Gastrocnemius medialis (tissue), 4 donors: ENCODE measurements at regions not wholly inside any gene's neighbourhood (a gene's known extent, or its start where the extent isn't known, plus 50 kb on each side); places are given as distances from the start of the nearest gene placed in this dataset.

ENCODE experiments used
- ATAC-seq, 2 donors: fragments of 150-250 bp; one replicate each; pipeline ENCODE4 v1.9.1; 2016
- DNase-seq, 2 donors: peaks; one replicate each; pipeline ENCODE4 v3.0.0-alpha.2; 2019
- H3K27ac ChIP-seq, 4 donors: fragments of 200-600 bp; sonication (generic); 1 replicate in 1 of 4; 2 replicates in 3 of 4; pipeline ENCODE4 v1.5.1; 2016 to 2018; ENCODE audit warnings: mild to moderate bottlenecking in 2 of 4, moderate library complexity in 1 of 4
- H3K27me3 ChIP-seq, 3 donors: fragments of 200-600 bp; sonication (generic) in 2 of 3; 1 replicate in 1 of 3; 2 replicates in 2 of 3; pipeline versions ENCODE4 v1.5.1 to v1.6.0; 2016 to 2019; ENCODE audit warnings: mild to moderate bottlenecking in 1 of 3, moderate library complexity in 1 of 3
- H3K36me3 ChIP-seq, 2 donors: fragments of 200-600 bp; sonication (generic) in 1 of 2; one replicate each; pipeline ENCODE4 v1.5.1; 2017 to 2018
- H3K4me1 ChIP-seq, 2 donors: fragments of 200-600 bp; sonication (generic) in 1 of 2; one replicate each; pipeline ENCODE4 v1.5.1; 2016 to 2017; ENCODE audit warnings: mild to moderate bottlenecking in 2 of 2
- H3K4me3 ChIP-seq, 4 donors: fragments of 200-600 bp; sonication (generic) in 3 of 4; 1 replicate in 1 of 4; 2 replicates in 3 of 4; pipeline ENCODE4 v1.5.1; 2016 to 2019; ENCODE audit warnings: mild to moderate bottlenecking in 2 of 4
- H3K9me3 ChIP-seq, 3 donors: fragments of 200-600 bp; sonication (generic) in 2 of 3; 1 replicate in 1 of 3; 2 replicates in 2 of 3; pipeline ENCODE4 v1.5.1; 2016 to 2019
- CTCF ChIP-seq, 5 experiments: fragments of 450-650 bp in 3 of 5; fragments of 200-600 bp in 2 of 5; sonication (generic) in 2 of 5; IDR thresholded peaks in 4 of 5; conservative IDR thresholded peaks in 1 of 5; 1 replicate in 4 of 5; 2 replicates in 1 of 5; pipeline ENCODE4 v1.5.1; 2016 to 2019; ENCODE audit warnings: antibody characterized with exemption in 5 of 5, mild to moderate bottlenecking in 3 of 5, moderate library complexity in 3 of 5
- POLR2A ChIP-seq, 2 donors: fragments of 450-650 bp; IDR thresholded peaks; one replicate each; pipeline ENCODE4 v1.6.1; 2017; ENCODE audit warnings: antibody characterized with exemption in 2 of 2, mild to moderate bottlenecking in 2 of 2, moderate library complexity in 2 of 2
- in situ Hi-C, 4 donors: fragments of 200-750 bp; cut with MboI; loops; one replicate each; pipeline versions ENCODE4 v1.15.0 to v1.8.0; 2017; ENCODE audit warnings: low sequenced_read_pairs in 4 of 4
- intact Hi-C: fragments of 100-400 bp; cut with DNase I; formaldehyde crosslinking; loops from one replicate; pipeline ENCODE4 v1.15.1; 2023; ENCODE audit warnings: low total_unique reads

DNA sequence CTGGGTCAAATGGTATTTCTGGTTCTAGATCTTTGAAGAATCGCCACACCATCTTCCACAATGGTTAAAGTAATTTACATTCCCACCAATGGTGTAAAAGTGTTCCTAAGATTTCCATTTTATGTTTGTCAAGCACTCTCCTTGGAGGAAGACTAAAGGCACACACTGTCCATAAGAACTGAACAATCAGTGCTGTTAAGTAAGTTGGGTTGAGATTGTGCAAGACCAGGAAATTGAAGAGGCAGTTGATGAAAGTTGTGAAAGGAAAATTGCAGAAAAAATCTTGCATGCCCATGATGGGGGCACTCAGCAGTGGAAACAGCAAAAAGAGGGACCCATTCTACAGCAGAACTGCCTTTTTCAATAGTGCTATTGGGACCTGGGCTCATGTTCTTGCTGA, 323.6 kb downstream of the DLEU7 start:
- Histone ChIP-seq H3K36me3 (no peaks in the 10 kb centered on the region), H3K4me3 (no peak overlapping the region), H3K4me1 (peaks cover 38 to 55% of the 10 kb centered on the region in 2 donors), H3K27ac (peak overlapping the region in 3 of 4 donors; percentile 55 to 78 (median 74)), H3K9me3 (no peaks in the 10 kb centered on the region), H3K27me3 (no peaks in the 10 kb centered on the region)
- ATAC-seq: peak; percentile 48 to 66
- intact Hi-C loops (no loop called here), in situ Hi-C loops (loop anchor here in 3 of 4 donors (5.0 to 10.0 kb wide), 5 partner anchors 43 to 535 kb away; partner anchors contain the start of gene TRIM13 (in 2 of the 3))
- TF ChIP-seq CTCF (IDR thresholded peaks at IDR 0.05 in 4 of 5, conservative IDR thresholded peaks at IDR 0.05 in 1 of 5) (no peak), POLR2A (IDR thresholded peaks at IDR 0.05) (no peak)
- DNase-seq: no peak

GRCh38 chr13:50521006-50521830, 322.3 kb downstream of the DLEU7 start:
- Histone ChIP-seq H3K4me1 (peaks cover 39 to 55% of the 10 kb centered on the region in 2 donors), H3K4me3 (no peak overlapping the region), H3K27ac (peak overlapping the region; percentile 73 to 81 (median 74)), H3K9me3 (no peaks in the 10 kb centered on the region), H3K36me3 (no peaks in the 10 kb centered on the region), H3K27me3 (no peaks in the 10 kb centered on the region)
- ATAC-seq (peak in 1 of 2 donors; percentile 12), DNase-seq (no peak)
- intact Hi-C loops (no loop called here), in situ Hi-C loops (loop anchor here in 3 of 4 donors (5.0 to 10.0 kb wide), 5 partner anchors 44 to 536 kb away; partner anchors contain the start of gene TRIM13 (in 2 of the 3))
- TF ChIP-seq CTCF (IDR thresholded peaks at IDR 0.05 in 4 of 5, conservative IDR thresholded peaks at IDR 0.05 in 1 of 5) (no peak), POLR2A (IDR thresholded peaks at IDR 0.05) (no peak)

DNA sequence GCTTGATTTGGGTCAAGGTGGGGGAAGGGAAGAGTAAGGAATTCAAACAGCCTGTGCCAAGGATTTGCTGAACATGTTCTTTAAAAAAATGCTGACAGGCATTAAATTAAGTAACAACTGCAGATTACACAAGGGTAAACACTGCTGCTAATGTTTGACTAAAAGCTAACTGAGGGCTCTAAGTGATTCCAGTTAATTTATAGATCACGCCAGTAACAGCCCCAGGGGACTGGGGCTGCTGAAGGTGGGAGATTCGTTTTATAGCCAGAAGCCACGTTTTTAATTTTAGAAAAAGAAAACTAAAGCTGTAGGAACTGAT, 321.7 kb downstream of the DLEU7 start:
- DNase-seq: no peak
- Histone ChIP-seq H3K9me3 (no peaks in the 10 kb centered on the region), H3K4me3 (peak overlapping the region in 1 of 4 donors; percentile 28), H3K27me3 (no peaks in the 10 kb centered on the region), H3K36me3 (no peaks in the 10 kb centered on the region), H3K27ac (peak overlapping the region; percentile 73 to 81 (median 74)), H3K4me1 (peaks cover 45 to 61% of the 10 kb centered on the region in 2 donors)
- in situ Hi-C loops (loop anchor here in 3 of 4 donors (5.0 to 10.0 kb wide), 5 partner anchors 44 to 537 kb away; partner anchors contain the start of gene TRIM13 (in 2 of the 3)), intact Hi-C loops (no loop called here)
- no peak for TF ChIP-seq POLR2A (IDR thresholded peaks at IDR 0.05)
- TF ChIP-seq CTCF (IDR thresholded peaks at IDR 0.05 in 4 of 5, conservative IDR thresholded peaks at IDR 0.05 in 1 of 5): no peak
- peak; percentile 70 to 85 for ATAC-seq

DNA sequence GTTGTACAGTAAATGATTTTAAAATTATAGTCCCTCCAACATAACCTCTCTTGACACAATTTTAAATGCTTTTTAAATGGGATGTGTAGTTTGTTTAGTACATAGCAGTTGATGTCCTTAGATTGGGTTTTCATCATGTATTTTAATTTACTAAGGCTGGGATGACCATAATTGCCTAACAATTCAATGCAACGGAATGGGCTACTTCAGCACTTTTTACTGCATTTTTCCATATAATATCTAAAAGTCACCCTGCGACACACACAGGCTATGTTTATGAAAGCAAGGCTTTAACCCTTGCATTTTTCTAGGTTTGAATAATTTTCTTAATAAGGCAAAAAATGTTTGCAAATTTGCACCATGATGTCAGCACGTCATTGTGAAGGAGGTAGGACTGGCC, 321.0 kb downstream of the DLEU7 start:
- Histone ChIP-seq H3K27me3 (no peaks in the 10 kb centered on the region), H3K9me3 (no peaks in the 10 kb centered on the region), H3K36me3 (no peaks in the 10 kb centered on the region), H3K4me3 (no peak overlapping the region), H3K27ac (peak overlapping the region in 3 of 4 donors; percentile 73 to 81 (median 74)), H3K4me1 (peaks cover 52 to 66% of the 10 kb centered on the region in 2 donors)
- intact Hi-C loops: no loop called here
- DNase-seq (no peak), ATAC-seq (no peak)
- in situ Hi-C loops: loop anchor here in 3 of 4 donors (5.0 to 10.0 kb wide), 5 partner anchors 45 to 538 kb away; partner anchors contain the start of gene TRIM13 (in 2 of the 3)
- TF ChIP-seq CTCF (IDR thresholded peaks at IDR 0.05 in 4 of 5, conservative IDR thresholded peaks at IDR 0.05 in 1 of 5): no peak
- TF ChIP-seq POLR2A (IDR thresholded peaks at IDR 0.05): no peak
